GM23338 (cell line): ENCODE measurements at regions not wholly inside any gene's neighbourhood (a gene's known extent, or its start where the extent isn't known, plus 50 kb on each side); places are given as distances from the start of the nearest gene placed in this dataset.

Experiments used
- ATAC-seq: fragments of 200-7000 bp; cut with Tn5 transposase; 3 replicates; pipeline ENCODE4 v1.9.1; 2020
- DNase-seq: peaks from one replicate; pipeline ENCODE4 v3.0.0-alpha.2; 2015; ENCODE audit warnings: low spot score
- H2AFZ ChIP-seq: fragments of 200-600 bp; sonication (generic); 2 replicates; pipeline ENCODE4 v1.8.0; 2016; ENCODE audit warnings: antibody characterized with exemption, mild to moderate bottlenecking, moderate library complexity
- H3F3A ChIP-seq: fragments of 200-600 bp; sonication (generic); replicated peaks from 2 replicates; pipeline ENCODE4 v1.8.0; 2017; ENCODE audit warnings: antibody characterized with exemption, mixed run types, low read depth
- H3K27ac ChIP-seq: fragments of 200-600 bp; sonication (generic); 2 replicates; pipeline ENCODE4 v1.6.1; 2016; ENCODE audit warnings: low read depth
- H3K27me3 ChIP-seq: fragments of 200-600 bp; sonication (generic); 2 replicates; pipeline ENCODE4 v1.8.0; 2016; ENCODE audit warnings: mild to moderate bottlenecking, mixed run types, moderate library complexity; ENCODE audit not compliant: insufficient read depth
- H3K36me3 ChIP-seq: fragments of 200-600 bp; sonication (generic); 2 replicates; pipeline ENCODE4 v1.8.0; 2016; ENCODE audit warnings: mild to moderate bottlenecking; ENCODE audit not compliant: insufficient read depth
- H3K4me1 ChIP-seq: fragments of 200-600 bp; sonication (generic); 2 replicates; pipeline ENCODE4 v1.8.0; 2016; ENCODE audit warnings: mild to moderate bottlenecking, moderate library complexity; ENCODE audit not compliant: insufficient read depth
- H3K4me2 ChIP-seq: fragments of 200-600 bp; sonication (generic); 2 replicates; pipeline ENCODE4 v1.7.1; 2017; ENCODE audit warnings: mixed run types
- H3K4me3 ChIP-seq: fragments of 200-600 bp; sonication (generic); 2 replicates; pipeline ENCODE4 v1.6.1; 2016; ENCODE audit warnings: mixed run types
- H3K79me2 ChIP-seq: fragments of 200-600 bp; sonication (generic); replicated peaks from 2 replicates; pipeline ENCODE4 v1.8.0; 2017; ENCODE audit warnings: mild to moderate bottlenecking; ENCODE audit not compliant: insufficient read depth
- H3K9me2 ChIP-seq: fragments of 200-600 bp; sonication (generic); 2 replicates; pipeline ENCODE4 v1.8.0; 2017; ENCODE audit not compliant: insufficient read depth
- H4K20me1 ChIP-seq: fragments of 200-600 bp; sonication (generic); replicated peaks from 2 replicates; pipeline ENCODE4 v1.8.0; 2017; ENCODE audit warnings: mild to moderate bottlenecking; ENCODE audit not compliant: insufficient read depth
- H3K27ac Mint-ChIP-seq: 2 replicates; pipeline ENCODE4 v1.8.0; 2020; ENCODE audit warnings: inconsistent platforms, mild to moderate bottlenecking, moderate library complexity, mixed read lengths
- H3K27me3 Mint-ChIP-seq: 3 replicates; pipeline ENCODE4 v1.8.0; 2022; ENCODE audit warnings: low read depth, mild to moderate bottlenecking, moderate library complexity, mixed read lengths, inconsistent platforms; ENCODE audit not compliant: insufficient read depth, poor library complexity
- H3K36me3 Mint-ChIP-seq: 3 replicates; pipeline ENCODE4 v1.8.0; 2021; ENCODE audit warnings: low read depth, mild to moderate bottlenecking, inconsistent platforms, moderate library complexity, mixed read lengths
- H3K4me1 Mint-ChIP-seq: 3 replicates; pipeline ENCODE4 v1.8.0; 2020; ENCODE audit warnings: mild to moderate bottlenecking, inconsistent platforms, mixed read lengths
- H3K4me3 Mint-ChIP-seq: 3 replicates; pipeline ENCODE4 v1.8.0; 2021; ENCODE audit warnings: moderate library complexity, mild to moderate bottlenecking, inconsistent platforms, mixed read lengths
- H3K9me3 Mint-ChIP-seq: 3 replicates; pipeline ENCODE4 v1.8.0; 2020; ENCODE audit warnings: moderate library complexity, mild to moderate bottlenecking, inconsistent platforms, mixed read lengths
- CREB1 ChIP-seq: fragments of 250-450 bp; sonication (Bioruptor Pico); IDR thresholded peaks from 2 replicates; pipeline ENCODE4 v1.5.0; 2020; ENCODE audit warnings: low read depth, mild to moderate bottlenecking, moderate library complexity
- EZH2 ChIP-seq: fragments of 200-600 bp; sonication (generic); IDR thresholded peaks from one replicate; pipeline ENCODE4 v1.8.0; 2017; ENCODE audit warnings: antibody characterized with exemption, mild to moderate bottlenecking, low read depth; ENCODE audit not compliant: unreplicated experiment
- EZH2phosphoT487 ChIP-seq: fragments of 200-600 bp; sonication (generic); IDR thresholded peaks from one replicate; pipeline ENCODE4 v1.8.1; 2018; ENCODE audit warnings: antibody characterized with exemption; ENCODE audit not compliant: unreplicated experiment
- NANOG ChIP-seq: IDR thresholded peaks from 2 replicates; pipeline ENCODE4 v1.6.1; 2016; ENCODE audit warnings: antibody characterized with exemption, borderline replicate concordance
- POLR2AphosphoS5 ChIP-seq: IDR thresholded peaks from 2 replicates; pipeline ENCODE4 v1.6.1; 2016; ENCODE audit warnings: antibody characterized with exemption, low read depth
- STAT1 ChIP-seq: IDR thresholded peaks from one replicate; pipeline ENCODE4 v1.6.1; 2016; ENCODE audit warnings: antibody characterized with exemption; ENCODE audit not compliant: unreplicated experiment
- ZNF114 ChIP-seq: fragments of 250-450 bp; sonication (Bioruptor Pico); IDR thresholded peaks from 2 replicates; pipeline ENCODE4 v1.5.0; 2020; ENCODE audit warnings: mild to moderate bottlenecking, moderate library complexity
- TF ChIP-seq, protein P1 (sequence below): IDR thresholded peaks from 2 replicates; pipeline ENCODE4 v1.6.1; 2016; ENCODE audit warnings: antibody characterized with exemption
- TF ChIP-seq, protein P2 (sequence below): fragments of 250-450 bp; sonication (Bioruptor Pico); IDR thresholded peaks from 2 replicates; pipeline ENCODE4 v1.5.0; 2020; ENCODE audit warnings: mild to moderate bottlenecking, moderate library complexity
- TF ChIP-seq, protein P3 (sequence below), 2 experiments: fragments of 200-600 bp in 1 of 2; sonication (generic) in 1 of 2; conservative IDR thresholded peaks; 2 replicates each; pipeline versions ENCODE4 v1.5.1 to v1.6.1; 2016 to 2017; ENCODE audit warnings: antibody characterized with exemption in 2 of 2, low read depth in 2 of 2, mild to moderate bottlenecking in 2 of 2, moderate library complexity in 1 of 2

DNA sequence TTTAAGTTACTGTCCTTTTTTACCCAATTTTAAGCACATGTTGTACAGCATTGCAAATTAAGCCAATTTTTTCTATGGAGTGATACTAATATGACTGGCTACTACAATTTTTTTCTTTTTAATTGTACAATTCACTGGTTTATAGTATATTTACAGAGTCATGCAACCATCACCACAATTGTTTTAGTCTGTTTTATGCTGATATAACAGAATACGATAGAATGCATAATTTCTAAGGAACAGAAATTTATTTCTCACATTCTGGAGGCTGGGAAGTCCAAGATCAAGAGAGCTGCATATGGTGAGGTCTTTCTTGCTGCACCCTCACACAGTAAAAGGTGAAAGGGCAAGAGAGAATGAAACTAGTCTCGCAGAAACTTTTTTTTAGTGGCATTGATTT lies 125.3 kb downstream of the GLUD2 start:
- Mint-ChIP-seq H3K27me3 (no peaks in the 10 kb centered on the region), H3K27ac (no peak overlapping the region), H3K4me3 (no peak overlapping the region), H3K4me1 (no peaks in the 10 kb centered on the region), H3K9me3 (peaks cover 8% of the 10 kb centered on the region; the same call in 2 of the 3 replicates), H3K36me3 (no peaks in the 10 kb centered on the region)
- Histone ChIP-seq H3K4me2 (no peak overlapping the region), H3K36me3 (no peaks in the 10 kb centered on the region), H3K4me1 (no peaks in the 10 kb centered on the region), H3K4me3 (no peak overlapping the region), H4K20me1 (no peaks in the 10 kb centered on the region), H3K27ac (no peak overlapping the region), H3K27me3 (no peaks in the 10 kb centered on the region), H2AFZ (no peak overlapping the region), H3K9me2 (no peaks in the 10 kb centered on the region), H3F3A (no peaks in the 10 kb centered on the region), H3K79me2 (no peaks in the 10 kb centered on the region)
- TF ChIP-seq STAT1, result no peak
- no peak for TF ChIP-seq POLR2AphosphoS5
- no peak for TF ChIP-seq EZH2phosphoT487
- no peak for TF ChIP-seq EZH2
- TF ChIP-seq, protein P1, sequence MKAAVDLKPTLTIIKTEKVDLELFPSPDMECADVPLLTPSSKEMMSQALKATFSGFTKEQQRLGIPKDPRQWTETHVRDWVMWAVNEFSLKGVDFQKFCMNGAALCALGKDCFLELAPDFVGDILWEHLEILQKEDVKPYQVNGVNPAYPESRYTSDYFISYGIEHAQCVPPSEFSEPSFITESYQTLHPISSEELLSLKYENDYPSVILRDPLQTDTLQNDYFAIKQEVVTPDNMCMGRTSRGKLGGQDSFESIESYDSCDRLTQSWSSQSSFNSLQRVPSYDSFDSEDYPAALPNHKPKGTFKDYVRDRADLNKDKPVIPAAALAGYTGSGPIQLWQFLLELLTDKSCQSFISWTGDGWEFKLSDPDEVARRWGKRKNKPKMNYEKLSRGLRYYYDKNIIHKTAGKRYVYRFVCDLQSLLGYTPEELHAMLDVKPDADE, result no peak
- no peak for TF ChIP-seq ZNF114 (CRISPR knock-in tag)
- TF ChIP-seq CREB1 (CRISPR knock-in tag), result no peak
- DNase-seq (no peak), ATAC-seq (no peak)

DNA sequence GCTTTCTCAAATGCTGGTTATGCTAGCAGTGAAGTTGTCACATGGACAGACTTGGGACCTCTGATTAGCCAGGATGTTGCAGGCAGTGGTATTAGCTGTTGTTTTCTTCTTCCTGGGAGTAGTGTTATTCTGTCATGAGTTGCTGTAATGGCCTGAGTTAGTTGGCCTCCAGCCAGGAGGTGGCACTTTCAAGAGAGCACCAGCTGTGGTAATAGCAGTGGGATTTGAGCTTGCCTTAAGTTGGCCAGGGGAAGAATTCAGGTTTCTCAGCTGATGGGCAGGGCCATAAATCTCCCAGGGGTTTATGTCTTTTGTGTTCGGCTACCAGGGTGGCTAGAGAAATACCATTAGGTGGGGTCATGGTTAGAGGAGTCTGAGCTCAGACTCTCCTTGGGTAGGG lies 132.6 kb downstream of the GLUD2 start:
- H3K4me1 Mint-ChIP-seq, result no peaks in the 10 kb centered on the region
- ATAC-seq (no peak), DNase-seq (no peak)
- no peak overlapping the region for H3K27ac ChIP-seq
- no peaks in the 10 kb centered on the region for H3K27me3 Mint-ChIP-seq
- no peaks in the 10 kb centered on the region for H3K4me1 ChIP-seq
- no peak overlapping the region for H3K4me3 ChIP-seq
- no peaks in the 10 kb centered on the region for H3F3A ChIP-seq
- no peak overlapping the region for H3K27ac Mint-ChIP-seq
- no peak overlapping the region for H3K4me3 Mint-ChIP-seq
- H3K9me2 ChIP-seq, result no peaks in the 10 kb centered on the region
- H2AFZ ChIP-seq, result no peak overlapping the region
- H3K36me3 Mint-ChIP-seq, result no peaks in the 10 kb centered on the region
- H3K27me3 ChIP-seq, result no peaks in the 10 kb centered on the region
- H3K4me2 ChIP-seq, result no peak overlapping the region
- no peaks in the 10 kb centered on the region for H3K36me3 ChIP-seq
- H3K79me2 ChIP-seq, result no peaks in the 10 kb centered on the region
- no peaks in the 10 kb centered on the region for H4K20me1 ChIP-seq
- H3K9me3 Mint-ChIP-seq, result peaks cover 21% of the 10 kb centered on the region; the same call in 2 of the 3 replicates
- no peak for TF ChIP-seq EZH2
- no peak for TF ChIP-seq NANOG
- TF ChIP-seq CREB1 (CRISPR knock-in tag), result no peak
- no peak for TF ChIP-seq EZH2phosphoT487
- TF ChIP-seq STAT1, result no peak
- TF ChIP-seq, protein P2, sequence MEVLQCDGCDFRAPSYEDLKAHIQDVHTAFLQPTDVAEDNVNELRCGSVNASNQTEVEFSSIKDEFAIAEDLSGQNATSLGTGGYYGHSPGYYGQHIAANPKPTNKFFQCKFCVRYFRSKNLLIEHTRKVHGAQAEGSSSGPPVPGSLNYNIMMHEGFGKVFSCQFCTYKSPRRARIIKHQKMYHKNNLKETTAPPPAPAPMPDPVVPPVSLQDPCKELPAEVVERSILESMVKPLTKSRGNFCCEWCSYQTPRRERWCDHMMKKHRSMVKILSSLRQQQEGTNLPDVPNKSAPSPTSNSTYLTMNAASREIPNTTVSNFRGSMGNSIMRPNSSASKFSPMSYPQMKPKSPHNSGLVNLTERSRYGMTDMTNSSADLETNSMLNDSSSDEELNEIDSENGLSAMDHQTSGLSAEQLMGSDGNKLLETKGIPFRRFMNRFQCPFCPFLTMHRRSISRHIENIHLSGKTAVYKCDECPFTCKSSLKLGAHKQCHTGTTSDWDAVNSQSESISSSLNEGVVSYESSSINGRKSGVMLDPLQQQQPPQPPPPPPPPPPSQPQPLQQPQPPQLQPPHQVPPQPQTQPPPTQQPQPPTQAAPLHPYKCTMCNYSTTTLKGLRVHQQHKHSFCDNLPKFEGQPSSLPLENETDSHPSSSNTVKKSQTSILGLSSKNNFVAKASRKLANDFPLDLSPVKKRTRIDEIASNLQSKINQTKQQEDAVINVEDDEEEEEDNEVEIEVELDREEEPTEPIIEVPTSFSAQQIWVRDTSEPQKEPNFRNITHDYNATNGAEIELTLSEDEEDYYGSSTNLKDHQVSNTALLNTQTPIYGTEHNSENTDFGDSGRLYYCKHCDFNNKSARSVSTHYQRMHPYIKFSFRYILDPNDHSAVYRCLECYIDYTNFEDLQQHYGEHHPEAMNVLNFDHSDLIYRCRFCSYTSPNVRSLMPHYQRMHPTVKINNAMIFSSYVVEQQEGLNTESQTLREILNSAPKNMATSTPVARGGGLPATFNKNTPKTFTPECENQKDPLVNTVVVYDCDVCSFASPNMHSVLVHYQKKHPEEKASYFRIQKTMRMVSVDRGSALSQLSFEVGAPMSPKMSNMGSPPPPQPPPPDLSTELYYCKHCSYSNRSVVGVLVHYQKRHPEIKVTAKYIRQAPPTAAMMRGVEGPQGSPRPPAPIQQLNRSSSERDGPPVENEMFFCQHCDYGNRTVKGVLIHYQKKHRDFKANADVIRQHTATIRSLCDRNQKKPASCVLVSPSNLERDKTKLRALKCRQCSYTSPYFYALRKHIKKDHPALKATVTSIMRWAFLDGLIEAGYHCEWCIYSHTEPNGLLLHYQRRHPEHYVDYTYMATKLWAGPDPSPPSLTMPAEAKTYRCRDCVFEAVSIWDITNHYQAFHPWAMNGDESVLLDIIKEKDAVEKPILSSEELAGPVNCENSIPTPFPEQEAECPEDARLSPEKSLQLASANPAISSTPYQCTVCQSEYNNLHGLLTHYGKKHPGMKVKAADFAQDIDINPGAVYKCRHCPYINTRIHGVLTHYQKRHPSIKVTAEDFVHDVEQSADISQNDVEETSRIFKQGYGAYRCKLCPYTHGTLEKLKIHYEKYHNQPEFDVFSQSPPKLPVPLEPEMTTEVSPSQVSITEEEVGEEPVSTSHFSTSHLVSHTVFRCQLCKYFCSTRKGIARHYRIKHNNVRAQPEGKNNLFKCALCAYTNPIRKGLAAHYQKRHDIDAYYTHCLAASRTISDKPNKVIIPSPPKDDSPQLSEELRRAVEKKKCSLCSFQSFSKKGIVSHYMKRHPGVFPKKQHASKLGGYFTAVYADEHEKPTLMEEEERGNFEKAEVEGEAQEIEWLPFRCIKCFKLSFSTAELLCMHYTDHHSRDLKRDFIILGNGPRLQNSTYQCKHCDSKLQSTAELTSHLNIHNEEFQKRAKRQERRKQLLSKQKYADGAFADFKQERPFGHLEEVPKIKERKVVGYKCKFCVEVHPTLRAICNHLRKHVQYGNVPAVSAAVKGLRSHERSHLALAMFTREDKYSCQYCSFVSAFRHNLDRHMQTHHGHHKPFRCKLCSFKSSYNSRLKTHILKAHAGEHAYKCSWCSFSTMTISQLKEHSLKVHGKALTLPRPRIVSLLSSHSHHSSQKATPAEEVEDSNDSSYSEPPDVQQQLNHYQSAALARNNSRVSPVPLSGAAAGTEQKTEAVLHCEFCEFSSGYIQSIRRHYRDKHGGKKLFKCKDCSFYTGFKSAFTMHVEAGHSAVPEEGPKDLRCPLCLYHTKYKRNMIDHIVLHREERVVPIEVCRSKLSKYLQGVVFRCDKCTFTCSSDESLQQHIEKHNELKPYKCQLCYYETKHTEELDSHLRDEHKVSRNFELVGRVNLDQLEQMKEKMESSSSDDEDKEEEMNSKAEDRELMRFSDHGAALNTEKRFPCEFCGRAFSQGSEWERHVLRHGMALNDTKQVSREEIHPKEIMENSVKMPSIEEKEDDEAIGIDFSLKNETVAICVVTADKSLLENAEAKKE (CRISPR knock-in tag), result no peak
- TF ChIP-seq POLR2AphosphoS5, result no peak
- TF ChIP-seq, protein P3, sequence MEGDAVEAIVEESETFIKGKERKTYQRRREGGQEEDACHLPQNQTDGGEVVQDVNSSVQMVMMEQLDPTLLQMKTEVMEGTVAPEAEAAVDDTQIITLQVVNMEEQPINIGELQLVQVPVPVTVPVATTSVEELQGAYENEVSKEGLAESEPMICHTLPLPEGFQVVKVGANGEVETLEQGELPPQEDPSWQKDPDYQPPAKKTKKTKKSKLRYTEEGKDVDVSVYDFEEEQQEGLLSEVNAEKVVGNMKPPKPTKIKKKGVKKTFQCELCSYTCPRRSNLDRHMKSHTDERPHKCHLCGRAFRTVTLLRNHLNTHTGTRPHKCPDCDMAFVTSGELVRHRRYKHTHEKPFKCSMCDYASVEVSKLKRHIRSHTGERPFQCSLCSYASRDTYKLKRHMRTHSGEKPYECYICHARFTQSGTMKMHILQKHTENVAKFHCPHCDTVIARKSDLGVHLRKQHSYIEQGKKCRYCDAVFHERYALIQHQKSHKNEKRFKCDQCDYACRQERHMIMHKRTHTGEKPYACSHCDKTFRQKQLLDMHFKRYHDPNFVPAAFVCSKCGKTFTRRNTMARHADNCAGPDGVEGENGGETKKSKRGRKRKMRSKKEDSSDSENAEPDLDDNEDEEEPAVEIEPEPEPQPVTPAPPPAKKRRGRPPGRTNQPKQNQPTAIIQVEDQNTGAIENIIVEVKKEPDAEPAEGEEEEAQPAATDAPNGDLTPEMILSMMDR (conservative IDR thresholded peaks at IDR 0.05; ENCODE audit: low read depth in 2 of 2), result no peak
